NOMO-1 (cell line): ENCODE measurements at regions not wholly inside any gene's neighbourhood (a gene's known extent, or its start where the extent isn't known, plus 50 kb on each side); places are given as distances from the start of the nearest gene placed in this dataset.

Experiments
- DNase-seq, 2 experiments: peaks; one replicate each; lab custom pipeline; 2025; ENCODE audit not compliant: unreplicated experiment in 2 of 2; lab: John Stamatoyannopoulos, UW

DNA sequence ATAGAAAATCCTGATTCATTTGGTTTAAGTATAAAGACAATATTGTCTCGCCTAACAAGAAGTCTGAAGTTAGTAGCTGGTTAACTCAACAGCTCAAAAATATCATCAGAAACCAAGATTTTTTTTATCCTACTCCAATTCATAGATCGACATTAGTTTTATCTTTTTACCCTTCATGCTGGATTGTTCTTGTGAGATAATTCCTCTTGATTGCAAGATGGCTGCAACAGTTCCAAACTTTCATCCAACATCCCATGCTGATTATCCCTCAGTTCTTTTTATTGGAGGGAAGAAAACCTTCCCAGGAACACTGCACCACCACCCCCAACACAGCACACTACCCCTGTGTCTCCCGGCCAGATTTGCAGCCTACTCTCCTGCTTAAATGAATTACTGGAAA, 370.2 kb upstream of the RAB6C start:
- DNase-seq: no peak

DNA sequence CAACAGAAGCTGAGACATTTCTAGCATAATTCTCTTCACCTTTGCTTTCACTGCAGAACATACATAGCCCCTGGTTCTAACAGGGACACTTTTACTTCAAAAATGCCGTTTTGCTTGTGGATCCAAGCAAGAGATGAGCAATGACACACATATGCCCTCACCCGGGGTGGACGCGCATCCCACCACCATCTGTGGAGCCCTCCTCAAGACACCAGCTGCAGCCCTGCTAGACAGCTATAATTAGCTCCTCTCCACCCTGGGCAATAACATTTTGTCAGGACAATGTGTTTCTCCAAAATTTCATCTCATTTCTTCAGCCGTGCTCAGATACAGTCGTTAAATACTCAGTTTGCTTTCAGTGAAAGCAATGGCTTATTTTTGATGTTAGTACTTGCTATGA, 368.7 kb upstream of the RAB6C start:
- DNase-seq: no peak

DNA sequence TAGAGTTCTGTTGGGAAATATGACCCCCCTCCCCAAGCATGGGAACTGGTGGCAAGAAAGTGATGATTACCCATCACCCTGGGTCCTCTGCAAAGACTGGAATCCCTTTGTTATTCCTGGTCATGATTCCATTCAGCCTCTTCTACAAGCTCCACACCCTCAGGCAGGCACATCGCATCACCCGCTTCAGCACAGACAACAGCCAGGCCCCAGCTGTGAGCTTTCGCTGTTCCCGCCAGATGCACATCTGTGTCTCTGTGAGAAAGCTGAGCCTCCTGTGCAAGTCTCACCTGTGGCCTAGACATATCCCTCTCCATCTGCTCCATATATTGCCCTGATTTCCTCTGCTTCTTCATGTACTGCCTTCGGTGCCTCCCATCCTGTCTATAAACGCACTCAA, 368.0 kb upstream of the RAB6C start:
- DNase-seq: no peak

DNA sequence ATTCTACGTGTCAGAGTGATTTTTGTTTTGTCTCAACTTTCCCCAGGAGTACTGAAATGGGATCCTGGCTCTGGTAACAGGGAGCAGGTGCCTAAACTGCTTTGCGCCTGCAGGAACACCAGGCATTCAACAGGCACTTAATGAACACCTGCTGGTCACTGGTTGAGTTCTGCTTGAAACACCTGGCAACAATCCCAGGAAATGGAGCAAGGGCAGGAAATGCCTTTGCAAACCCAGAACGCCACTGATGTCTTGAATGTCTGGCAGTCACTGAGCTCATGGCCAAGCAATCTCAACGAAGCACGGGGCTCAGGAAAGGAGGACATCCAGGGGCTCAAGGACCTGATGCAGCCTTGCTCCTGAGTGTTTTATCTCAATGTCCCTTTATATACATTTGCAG, 360.0 kb upstream of the RAB6C start:
- DNase-seq: no peak

DNA sequence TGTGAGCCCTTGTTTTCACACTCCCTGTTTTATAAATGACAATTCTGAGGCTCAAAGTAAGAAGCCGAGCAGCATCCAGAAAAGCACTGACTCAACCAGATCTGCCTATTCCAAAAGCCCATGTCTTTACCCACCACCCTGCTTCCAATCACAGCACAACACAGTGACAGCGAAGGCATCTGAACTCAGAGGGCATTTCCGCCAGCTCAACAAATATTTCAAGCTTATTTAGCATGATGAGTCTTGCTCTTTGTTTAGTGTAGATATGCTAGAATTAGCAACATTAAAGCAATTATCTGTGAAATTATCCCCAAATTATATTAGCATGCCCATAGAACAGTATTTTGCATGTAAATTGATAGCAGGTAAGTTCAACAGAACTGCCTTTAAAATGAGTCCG, 359.1 kb upstream of the RAB6C start:
- DNase-seq: no peak

DNA sequence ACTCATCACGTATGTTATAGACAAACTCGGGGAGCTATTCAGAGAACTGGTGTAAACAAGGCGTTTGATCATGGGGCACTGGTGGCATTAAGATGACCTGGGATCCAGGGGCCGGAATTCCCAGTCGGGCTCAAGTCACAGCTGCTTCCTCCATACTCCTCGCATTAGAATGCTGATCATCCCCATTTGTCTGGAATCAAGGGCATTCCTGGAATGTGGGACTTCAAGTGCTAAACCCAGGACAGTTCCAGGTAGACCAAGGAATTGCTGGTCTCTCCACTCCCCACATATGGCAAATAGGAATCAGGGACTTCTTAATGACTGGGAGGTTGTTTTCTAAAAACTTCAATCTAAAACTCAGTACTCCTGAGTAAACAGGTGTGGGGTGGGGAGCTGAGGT, 355.7 kb upstream of the RAB6C start:
- no peak for DNase-seq

DNA sequence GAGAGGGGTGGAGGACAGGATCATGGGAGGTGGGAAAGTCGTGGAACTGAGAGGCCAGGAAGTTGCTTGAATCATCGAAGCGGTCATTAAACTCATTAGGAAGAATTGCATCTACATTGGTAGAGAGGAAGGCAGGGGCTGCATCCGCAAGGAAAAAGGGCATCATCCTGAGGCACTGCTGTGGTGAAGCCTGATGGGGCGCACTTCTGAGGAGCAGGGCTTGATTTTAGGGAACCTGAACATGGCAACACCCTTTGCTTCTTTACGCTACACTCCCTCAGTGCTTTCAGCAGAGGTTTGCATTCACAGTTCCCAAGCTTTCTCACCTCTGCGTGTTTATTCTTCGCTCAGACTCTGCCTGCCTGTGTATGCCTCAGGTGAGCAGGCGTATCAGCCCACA, 352.0 kb upstream of the RAB6C start:
- no peak for DNase-seq

DNA sequence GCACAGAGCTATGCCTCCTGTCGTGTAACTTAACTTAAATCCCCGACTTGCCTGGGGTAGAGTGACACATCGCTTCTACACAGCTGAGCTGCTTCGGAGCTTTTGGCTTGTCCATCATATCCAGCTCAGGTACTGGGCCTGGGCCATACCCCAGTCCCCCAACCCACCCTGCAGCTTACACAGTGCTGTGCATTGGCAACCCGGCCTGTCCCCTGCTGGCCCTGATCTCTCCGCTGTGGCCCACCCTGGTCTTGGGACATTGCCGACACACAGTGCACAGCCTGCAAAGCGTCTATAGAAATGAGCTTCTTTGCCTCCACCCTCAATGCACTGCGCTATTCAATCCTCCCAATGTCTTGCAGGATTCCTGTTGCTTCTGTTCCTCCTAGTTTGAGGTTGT, 342.8 kb upstream of the RAB6C start:
- DNase-seq: no peak

DNA sequence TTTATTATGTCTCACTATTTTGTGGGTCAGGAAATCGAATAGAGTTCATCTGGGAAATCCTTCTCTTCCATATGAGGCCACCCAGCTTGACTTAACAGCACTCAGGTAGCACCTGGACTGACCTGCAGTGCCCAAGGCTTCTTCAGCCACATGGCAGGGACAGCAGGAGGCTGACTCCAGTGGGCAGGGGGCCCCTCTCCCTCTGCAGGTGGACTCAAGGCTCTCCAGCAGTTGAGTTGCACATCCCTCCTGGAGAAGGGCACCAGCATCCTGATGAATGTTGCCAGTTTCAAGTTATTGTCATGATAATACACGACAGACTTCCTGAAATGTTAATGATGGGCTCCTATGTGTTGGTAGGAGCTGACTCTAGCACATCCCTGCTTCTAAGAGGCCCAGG, 338.1 kb upstream of the RAB6C start:
- no peak for DNase-seq

DNA sequence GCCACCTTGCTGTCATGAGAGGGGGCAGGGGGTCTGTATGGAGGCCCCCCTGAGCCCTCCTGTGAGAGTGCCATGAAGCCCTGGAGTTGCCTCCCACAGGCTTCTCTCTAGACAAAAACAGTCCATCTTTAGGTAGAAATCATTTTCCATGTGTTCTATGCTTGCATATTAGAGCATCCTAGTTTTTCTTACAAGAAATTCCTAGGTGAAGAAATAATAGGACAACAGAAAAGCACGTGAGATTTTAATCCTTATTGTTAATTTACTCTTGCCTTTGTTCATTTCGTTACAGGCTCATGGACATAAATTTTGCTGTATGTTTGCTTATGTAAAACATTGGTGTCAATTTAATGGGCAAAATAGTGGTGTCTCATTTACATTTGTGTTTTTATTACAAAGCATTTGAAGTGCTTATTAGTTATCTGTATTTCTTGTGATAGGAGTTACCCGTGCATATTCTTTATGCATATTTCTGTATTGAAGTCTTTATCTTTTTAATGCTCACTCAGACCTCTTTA, 336.9 kb upstream of the RAB6C start:
- DNase-seq: no peak

DNA sequence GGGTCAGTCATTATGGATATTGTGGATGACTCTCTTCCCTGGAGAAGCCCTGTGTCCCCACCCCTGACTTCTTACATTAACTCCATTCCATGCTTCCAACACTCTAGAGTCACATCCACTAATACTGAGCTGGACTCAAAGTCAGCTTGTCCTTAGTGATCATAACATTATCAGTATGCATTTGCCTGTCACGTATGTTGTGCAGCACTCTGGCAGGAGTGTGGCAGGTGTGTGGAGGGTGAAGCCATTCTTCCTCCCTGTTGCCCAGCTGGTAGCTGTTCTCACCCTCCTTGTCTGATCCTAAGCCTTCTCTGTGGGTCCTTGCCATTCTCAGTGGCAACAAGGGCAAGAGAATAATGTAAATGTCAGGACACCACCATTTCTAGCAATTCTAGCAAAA, 334.1 kb upstream of the RAB6C start:
- no peak for DNase-seq

DNA sequence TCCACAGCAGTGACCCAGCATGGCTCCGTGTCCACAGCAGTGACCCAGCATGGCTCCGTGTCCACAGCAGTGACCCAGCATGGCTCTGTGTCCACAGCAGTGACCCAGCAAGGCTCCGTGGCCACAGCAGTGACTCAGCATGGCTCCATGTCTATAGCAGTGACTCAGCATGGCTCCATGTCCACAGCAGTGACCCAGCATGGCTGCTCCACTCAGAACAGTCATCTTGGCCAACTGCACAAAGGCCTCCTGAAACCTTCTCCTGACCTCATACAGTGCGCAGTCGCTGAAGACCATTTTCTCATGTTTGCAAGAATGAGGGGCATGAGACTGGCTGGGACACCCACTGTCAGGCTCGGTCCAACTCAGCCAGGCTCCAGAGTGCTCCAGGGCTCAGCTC, 333.4 kb upstream of the RAB6C start:
- no peak for DNase-seq

DNA sequence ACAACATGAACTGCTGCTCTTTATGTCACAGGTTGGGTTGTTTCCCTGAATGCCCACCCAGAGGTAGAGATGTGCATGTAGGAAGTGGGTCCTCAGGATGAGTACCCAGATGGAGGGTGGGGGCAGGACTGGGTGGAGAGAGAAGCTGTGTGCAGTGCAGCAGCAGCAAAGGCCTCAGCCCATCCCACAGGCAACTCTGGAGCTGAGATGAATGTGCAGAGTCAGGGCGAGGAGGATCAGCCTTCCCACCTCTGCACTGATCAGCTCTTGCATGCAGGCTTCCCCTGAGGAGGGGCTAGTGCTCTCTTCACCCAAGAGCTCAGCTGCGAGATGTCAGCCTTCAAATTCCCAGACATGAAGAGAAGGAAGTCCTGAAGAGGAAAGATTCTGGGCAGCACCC, 326.2 kb upstream of the RAB6C start:
- DNase-seq: no peak

DNA sequence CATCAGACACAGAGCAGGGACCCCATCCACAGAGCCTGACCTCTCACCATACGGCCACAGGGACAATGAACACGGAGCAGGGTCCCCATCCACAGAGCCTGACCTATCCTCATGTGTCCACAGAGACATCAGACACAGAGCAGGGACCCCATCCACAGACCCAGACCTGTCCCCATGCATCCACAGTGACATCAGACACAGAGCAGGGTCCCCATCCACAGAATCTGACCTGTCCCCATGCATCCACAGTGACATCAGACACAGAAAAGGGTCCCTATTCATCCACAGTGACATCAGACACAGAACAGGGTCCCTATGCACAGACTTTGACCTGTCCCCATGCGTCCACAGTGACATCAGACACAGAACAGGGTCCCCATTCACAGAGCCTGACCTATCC, 325.1 kb upstream of the RAB6C start:
- DNase-seq: no peak

DNA sequence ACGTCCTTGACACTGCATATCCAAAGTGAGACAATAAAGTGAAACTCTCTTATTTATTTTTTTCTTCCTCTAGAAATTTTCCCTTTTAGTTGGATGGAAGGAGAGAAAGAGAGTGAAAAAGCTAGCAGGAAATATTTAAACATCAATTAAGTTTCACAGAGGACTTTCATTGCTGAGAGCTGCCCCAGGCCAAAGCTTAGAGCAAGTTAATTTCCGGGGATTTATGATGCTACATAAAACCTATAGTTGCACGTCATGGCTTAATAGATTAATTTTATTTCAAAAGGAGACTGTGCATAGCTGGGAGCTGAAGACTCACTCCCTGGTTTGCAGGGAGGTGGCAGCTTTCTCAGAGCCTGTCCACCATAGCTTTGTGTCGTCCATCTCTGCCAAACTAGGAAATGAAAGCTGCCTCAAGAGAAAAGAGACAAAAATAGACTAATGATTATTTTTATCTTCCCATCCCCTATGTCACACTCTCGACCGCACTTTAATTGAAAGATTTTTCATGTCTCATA, 323.3 kb upstream of the RAB6C start:
- no peak for DNase-seq

DNA sequence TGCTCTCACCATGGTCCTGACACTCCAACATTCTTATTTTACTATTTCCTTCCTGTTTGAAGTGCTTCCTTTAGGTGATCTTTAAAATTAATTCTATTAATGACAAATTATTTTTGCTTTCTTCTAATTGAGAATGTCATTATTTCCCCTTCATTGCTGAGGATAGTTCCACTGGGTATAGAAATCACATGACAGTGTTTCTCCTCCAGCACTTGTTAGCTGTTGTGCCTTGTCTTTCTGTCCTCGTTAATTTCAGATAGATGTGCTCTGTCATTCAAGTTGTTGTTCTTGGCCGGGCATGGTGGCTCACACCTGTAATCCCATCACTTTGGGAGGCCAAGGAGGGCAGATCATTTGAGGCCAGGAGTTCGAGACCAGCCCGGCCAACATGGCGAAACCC, 321.0 kb upstream of the RAB6C start:
- DNase-seq: no peak

DNA sequence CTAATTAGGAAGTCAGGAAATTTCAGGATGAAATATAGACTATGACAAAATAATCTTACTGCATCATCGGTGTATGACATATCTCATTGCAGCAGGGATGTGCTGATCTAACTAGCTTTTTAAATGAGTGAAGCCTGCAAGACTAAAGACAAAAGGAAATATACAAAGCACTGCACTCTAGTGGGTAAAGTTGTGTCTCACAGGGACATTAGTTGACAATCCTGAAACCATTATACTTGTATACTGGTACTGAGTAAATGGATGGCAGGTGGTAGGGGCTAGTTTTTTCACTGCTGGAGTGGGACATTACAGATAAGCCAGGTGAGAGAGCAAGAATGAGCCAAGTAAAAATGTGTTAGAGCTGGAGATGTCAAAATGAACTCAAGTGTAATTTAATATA, 317.5 kb upstream of the RAB6C start:
- no peak for DNase-seq

DNA sequence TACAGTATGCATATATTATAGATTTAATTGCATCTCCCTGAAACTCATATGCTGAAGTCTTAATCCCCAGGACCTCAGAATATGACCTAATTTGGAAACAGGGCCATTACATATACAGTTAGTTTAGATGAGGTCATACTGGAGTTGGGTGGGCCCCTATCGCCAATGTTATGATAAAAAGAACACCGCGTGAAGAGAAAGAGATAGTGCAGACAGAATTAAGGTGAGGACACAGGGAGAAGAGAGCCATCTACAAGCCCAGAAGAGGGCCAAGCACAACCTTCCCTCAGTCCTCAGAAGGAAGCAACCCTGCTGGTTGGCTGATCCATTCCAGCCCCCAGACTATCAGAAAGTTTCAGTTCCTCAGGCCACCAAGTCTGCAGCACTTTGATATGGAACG, 311.9 kb upstream of the RAB6C start:
- DNase-seq: no peak

DNA sequence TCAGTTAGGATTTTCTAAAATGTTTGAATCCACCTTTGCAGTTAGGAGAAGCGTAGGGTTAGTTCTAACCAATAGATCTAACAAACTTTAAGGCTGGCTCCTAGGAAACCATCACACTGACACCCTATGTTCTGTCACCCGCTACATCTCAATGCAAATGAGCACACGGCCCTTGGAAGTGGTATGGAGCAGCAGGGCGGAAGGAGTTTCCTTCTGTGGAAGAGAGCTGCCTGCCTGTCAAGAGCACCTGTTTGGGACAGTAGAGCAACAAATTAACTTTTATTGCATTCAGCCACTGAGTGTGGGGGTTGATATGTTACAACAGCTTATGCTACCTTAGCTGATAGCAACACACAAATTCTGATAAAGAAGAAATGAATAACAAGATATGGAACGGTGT, 306.9 kb upstream of the RAB6C start:
- DNase-seq: no peak

DNA sequence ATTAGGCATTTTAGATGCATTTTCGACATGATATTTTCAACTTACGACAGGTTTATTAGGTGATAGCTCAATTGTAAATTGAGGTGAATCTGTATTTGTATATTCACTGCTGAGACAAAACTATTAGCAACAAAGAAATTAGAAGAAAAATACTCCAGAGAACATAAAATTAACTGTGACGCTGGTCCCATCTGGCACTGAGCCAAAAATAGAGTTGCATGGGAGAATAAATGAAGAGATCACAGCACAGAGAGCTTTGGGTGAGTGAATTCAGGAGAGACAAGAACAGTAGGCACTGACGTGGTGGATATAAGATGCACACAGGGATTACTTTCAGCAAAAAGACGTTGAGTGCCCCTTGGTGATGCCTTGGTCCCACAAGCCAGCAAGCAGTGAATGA, 306.2 kb upstream of the RAB6C start:
- no peak for DNase-seq

DNA sequence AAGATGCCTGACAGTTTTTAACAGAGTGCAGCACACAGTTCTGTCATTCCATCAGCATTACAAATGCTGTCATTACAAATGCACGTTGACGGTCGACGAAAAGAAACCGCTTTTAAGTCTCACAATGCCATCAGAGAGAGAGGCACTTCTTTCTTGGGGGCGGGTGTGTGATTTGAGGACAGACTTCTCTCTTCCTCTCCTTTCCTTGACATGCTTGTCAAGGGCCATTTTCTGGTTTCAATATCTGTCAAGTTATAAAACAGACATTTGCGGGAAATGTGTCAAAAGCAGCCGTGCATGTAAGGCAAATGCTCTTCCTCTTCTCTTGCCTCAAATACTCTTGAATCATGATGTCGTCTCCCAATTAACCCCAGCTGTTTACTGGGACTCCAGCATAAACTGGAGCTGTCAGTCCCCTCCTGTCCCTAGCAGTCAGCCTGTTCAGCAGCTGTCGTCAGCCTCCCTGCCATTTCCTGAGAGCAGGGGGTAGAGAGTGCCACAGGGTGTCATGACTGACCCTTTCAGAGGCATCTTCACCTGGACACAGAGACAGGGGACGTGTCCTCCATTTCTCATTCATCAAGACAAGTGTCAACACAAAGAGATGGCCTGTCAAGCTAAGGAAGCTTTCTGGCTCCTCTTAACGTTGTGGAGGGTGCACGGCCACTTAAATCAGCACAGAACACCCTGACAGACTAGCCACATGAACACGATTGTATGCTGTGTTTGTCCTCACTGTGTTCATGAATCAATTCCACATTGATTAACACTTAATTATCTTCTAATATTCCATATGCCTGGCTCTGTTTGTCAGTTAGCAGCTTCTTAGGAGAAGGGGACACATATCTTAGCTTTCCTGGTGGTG, 305.4 kb upstream of the RAB6C start:
- DNase-seq: no peak

DNA sequence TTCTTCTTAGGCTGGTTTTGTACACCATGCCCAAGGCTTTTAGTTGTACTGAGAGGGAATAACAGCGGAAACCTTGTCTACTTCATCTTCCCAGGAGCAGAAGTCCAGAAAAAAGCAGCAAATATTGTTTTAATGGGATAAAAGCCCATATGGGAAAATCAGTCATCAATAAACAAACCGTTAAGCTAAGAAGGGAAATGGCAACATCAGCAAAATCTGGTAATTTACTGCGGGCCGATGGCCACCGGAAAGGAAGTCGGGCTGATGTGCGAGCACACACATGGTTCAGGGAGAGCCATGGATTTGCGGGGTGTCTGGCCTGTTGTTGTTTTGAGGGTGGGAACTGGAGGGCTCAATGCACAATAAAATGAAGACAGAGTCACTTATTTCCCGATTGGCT, 300.7 kb upstream of the RAB6C start:
- DNase-seq: no peak

DNA sequence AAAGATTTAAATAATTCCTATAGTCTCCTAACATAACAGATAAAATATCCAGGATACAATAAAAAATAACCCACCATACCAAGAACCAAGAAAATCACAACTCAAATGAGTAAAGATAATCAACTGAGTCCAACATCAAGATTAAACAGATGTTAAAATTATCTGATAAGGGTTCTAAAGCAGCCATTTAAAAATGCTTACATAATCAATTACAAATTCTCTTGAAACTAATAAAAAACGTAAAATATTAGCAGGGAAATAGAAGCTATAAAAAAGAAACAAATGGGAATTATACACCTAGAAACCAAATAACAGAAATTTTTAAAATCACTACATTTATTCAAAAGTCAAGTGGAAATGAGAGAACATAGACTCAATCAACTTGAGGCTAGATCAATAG, 297.7 kb upstream of the RAB6C start:
- DNase-seq: no peak
